Esophagus squamous epithelium (tissue), 5 donors: ENCODE measurements at regions not wholly inside any gene's neighbourhood (a gene's known extent, or its start where the extent isn't known, plus 50 kb on each side); places are given as distances from the start of the nearest gene placed in this dataset.
A peak's percentile ranks its signal among the peaks of the same experiment; 100 is the strongest.

Source experiments
- DNase-seq: peaks from one replicate; lab custom pipeline; 2025; lab: John Stamatoyannopoulos, UW
- H3K27ac ChIP-seq, 4 donors: fragments of 200-600 bp; sonication (generic); one replicate each; pipeline ENCODE4 v1.5.1; 2016 to 2019; ENCODE audit warnings: mild to moderate bottlenecking in 1 of 4
- H3K27me3 ChIP-seq, 4 donors: fragments of 200-600 bp; sonication (generic); 1 replicate in 3 of 4; 2 replicates in 1 of 4; pipeline versions ENCODE4 v1.5.1 to v1.6.0; 2017 to 2021; ENCODE audit warnings: antibody characterized with exemption in 1 of 4
- H3K36me3 ChIP-seq, 3 donors: fragments of 200-600 bp; sonication (generic); one replicate each; pipeline ENCODE4 v1.5.1; 2016 to 2019
- H3K4me1 ChIP-seq, 3 donors: fragments of 200-600 bp; sonication (generic); one replicate each; pipeline ENCODE4 v1.5.1; 2017 to 2019
- H3K4me3 ChIP-seq, 4 donors: fragments of 200-600 bp; sonication (generic); 1 replicate in 3 of 4; 2 replicates in 1 of 4; pipeline ENCODE4 v1.5.1; 2016 to 2019; ENCODE audit warnings: mild to moderate bottlenecking in 2 of 4, moderate library complexity in 1 of 4
- H3K9me3 ChIP-seq, 3 donors: fragments of 200-600 bp; sonication (generic); one replicate each; pipeline ENCODE4 v1.5.1; 2016 to 2019
- CTCF ChIP-seq, 6 experiments: fragments of 450-650 bp in 4 of 6; fragments of 200-600 bp in 2 of 6; sonication (generic) in 2 of 6; IDR thresholded peaks; one replicate each; pipeline ENCODE4 v1.5.1; 2016 to 2019; ENCODE audit warnings: antibody characterized with exemption in 6 of 6, mild to moderate bottlenecking in 4 of 6, moderate library complexity in 4 of 6
- POLR2A ChIP-seq, 4 donors: fragments of 450-650 bp; IDR thresholded peaks; one replicate each; pipeline ENCODE4 v1.6.1; 2017; ENCODE audit warnings: antibody characterized with exemption in 4 of 4, mild to moderate bottlenecking in 4 of 4, moderate library complexity in 3 of 4
- WGBS, 2 donors: methylation state at CpG; one replicate each; pipeline ENCODE4 v1.1.5; 2018; 5-methylcytosine and 5-hydroxymethylcytosine counted together
- intact Hi-C: fragments of 100-400 bp; cut with DNase I; formaldehyde crosslinking; loops from one replicate; pipeline ENCODE4 v1.15.0; 2022
- donor health status: DM: yes; HTN: yes; CAD: no.

- WGBS, 2 donors = 89% methylated on average over 1 of the region's 1 CpG; no CpG with 5 or more reads in 1 of the 2 donors
- intact Hi-C loops = no loop called here
- no peak for DNase-seq
- no peak for TF ChIP-seq POLR2A (IDR thresholded peaks at IDR 0.05)
- no peak for TF ChIP-seq CTCF (IDR thresholded peaks at IDR 0.05)
- Histone ChIP-seq H3K36me3 (no peaks in the 10 kb centered on the region), H3K27me3 (no peaks in the 10 kb centered on the region), H3K9me3 (no peaks in the 10 kb centered on the region), H3K4me3 (no peak overlapping the region), H3K27ac (peak overlapping the region in 2 of 4 donors; percentile 12 to 47), H3K4me1 (peaks cover 0 to 7% (median 0%) of the 10 kb centered on the region in 3 donors)
Measured at GRCh38 chr11:86141727-86142126, 72.8 kb upstream of the PICALM start.

- intact Hi-C loops = no loop called here
- H3K36me3 ChIP-seq = no peaks in the 10 kb centered on the region
- TF ChIP-seq CTCF (IDR thresholded peaks at IDR 0.05) = no peak
- no peak for TF ChIP-seq POLR2A (IDR thresholded peaks at IDR 0.05)
- WGBS, 2 donors = 91 to 93% methylated on average over 9 to 10 of the region's 10 CpGs
- H3K9me3 ChIP-seq = no peaks in the 10 kb centered on the region
- peaks cover 0 to 15% (median 0%) of the 10 kb centered on the region in 3 donors for H3K4me1 ChIP-seq
- H3K4me3 ChIP-seq = no peak overlapping the region
- H3K27ac ChIP-seq = peak overlapping the region in 1 of 4 donors; percentile 47
- DNase-seq = no peak
- H3K27me3 ChIP-seq = no peaks in the 10 kb centered on the region
Measured at GRCh38 chr11:86140334-86140990, 71.6 kb upstream of the PICALM start.

- Histone ChIP-seq H3K4me3 (no peak overlapping the region), H3K36me3 (no peaks in the 10 kb centered on the region), H3K27me3 (no peaks in the 10 kb centered on the region), H3K27ac (peak overlapping the region in 2 of 4 donors; percentile 10 to 43), H3K4me1 (peaks cover 0 to 23% (median 0%) of the 10 kb centered on the region in 3 donors), H3K9me3 (no peaks in the 10 kb centered on the region)
- no peak for TF ChIP-seq CTCF (IDR thresholded peaks at IDR 0.05)
- TF ChIP-seq POLR2A (IDR thresholded peaks at IDR 0.05) = no peak
- no peak for DNase-seq
- intact Hi-C loops = no loop called here
- WGBS, 2 donors = 36 to 55% methylated on average over 4 of the region's 4 CpGs
Measured at GRCh38 chr11:86138958-86139357, 70.1 kb upstream of the PICALM start.

GRCh38 chr11:86136538-86136937 lies 67.7 kb upstream of the PICALM start:
- Histone ChIP-seq H3K36me3 (no peaks in the 10 kb centered on the region), H3K27me3 (no peaks in the 10 kb centered on the region), H3K27ac (peak overlapping the region in 1 of 4 donors; percentile 15), H3K9me3 (no peaks in the 10 kb centered on the region), H3K4me3 (no peak overlapping the region), H3K4me1 (peaks cover 0 to 23% (median 0%) of the 10 kb centered on the region in 3 donors)
- 69 to 76% methylated on average over 2 of the region's 2 CpGs for WGBS, 2 donors
- TF ChIP-seq CTCF (IDR thresholded peaks at IDR 0.05) = no peak
- DNase-seq = no peak
- intact Hi-C loops = no loop called here

GRCh38 chr11:86135319-86135714 lies 66.4 kb upstream of the PICALM start:
- no peaks in the 10 kb centered on the region for H3K36me3 ChIP-seq
- intact Hi-C loops = no loop called here
- H3K27me3 ChIP-seq = no peaks in the 10 kb centered on the region
- TF ChIP-seq CTCF (IDR thresholded peaks at IDR 0.05) = no peak
- TF ChIP-seq POLR2A (IDR thresholded peaks at IDR 0.05) = no peak
- H3K4me3 ChIP-seq = no peak overlapping the region
- 79 to 86% methylated on average over 1 of the region's 1 CpG for WGBS, 2 donors
- H3K27ac ChIP-seq = peak overlapping the region in 2 of 4 donors; percentile 0 to 2
- H3K9me3 ChIP-seq = no peaks in the 10 kb centered on the region
- DNase-seq = no peak
- peaks cover 0 to 23% (median 0%) of the 10 kb centered on the region in 3 donors for H3K4me1 ChIP-seq
